Activated naive CD8-positive, alpha-beta T cell treated with anti-CD3 and anti-CD28 coated beads, Interleukin-2, amount 50 U/mL, for 24 hours (primary cell): ENCODE measurements at regions not wholly inside any gene's neighbourhood (a gene's known extent, or its start where the extent isn't known, plus 50 kb on each side); places are given as distances from the start of the nearest gene placed in this dataset.

ENCODE experiments used
- ATAC-seq: fragments of 150-1000 bp; cut with Tn5 transposase; one replicate; pipeline ENCODE4 v1.10.0; 2021
- DNase-seq: peaks from one replicate; pipeline ENCODE4 v3.0.0; 2021
- H3K27ac Mint-ChIP-seq: one replicate; pipeline ENCODE4 v1.8.0; 2021; ENCODE audit warnings: mild to moderate bottlenecking, mixed read lengths
- H3K27me3 Mint-ChIP-seq: one replicate; pipeline ENCODE4 v1.8.0; 2021; ENCODE audit warnings: mixed read lengths
- H3K36me3 Mint-ChIP-seq: one replicate; pipeline ENCODE4 v1.8.0; 2021; ENCODE audit warnings: low read depth, mixed read lengths
- H3K4me1 Mint-ChIP-seq: one replicate; pipeline ENCODE4 v1.8.0; 2021; ENCODE audit warnings: mixed read lengths
- H3K4me3 Mint-ChIP-seq: one replicate; pipeline ENCODE4 v1.8.0; 2021; ENCODE audit warnings: mild to moderate bottlenecking, moderate library complexity, mixed read lengths
- H3K9me3 Mint-ChIP-seq: one replicate; pipeline ENCODE4 v1.8.0; 2021; ENCODE audit warnings: mixed read lengths

GRCh38 chr3:127099982-127100381 is 92.9 kb upstream of the PRR23E start:
- Mint-ChIP-seq H3K4me3 (no peak overlapping the region), H3K27me3 (no peaks in the 10 kb centered on the region), H3K9me3 (no peaks in the 10 kb centered on the region), H3K4me1 (no peaks in the 10 kb centered on the region), H3K27ac (no peak overlapping the region), H3K36me3 (no peaks in the 10 kb centered on the region)
- DNase-seq (no peak), ATAC-seq (no peak)

DNA sequence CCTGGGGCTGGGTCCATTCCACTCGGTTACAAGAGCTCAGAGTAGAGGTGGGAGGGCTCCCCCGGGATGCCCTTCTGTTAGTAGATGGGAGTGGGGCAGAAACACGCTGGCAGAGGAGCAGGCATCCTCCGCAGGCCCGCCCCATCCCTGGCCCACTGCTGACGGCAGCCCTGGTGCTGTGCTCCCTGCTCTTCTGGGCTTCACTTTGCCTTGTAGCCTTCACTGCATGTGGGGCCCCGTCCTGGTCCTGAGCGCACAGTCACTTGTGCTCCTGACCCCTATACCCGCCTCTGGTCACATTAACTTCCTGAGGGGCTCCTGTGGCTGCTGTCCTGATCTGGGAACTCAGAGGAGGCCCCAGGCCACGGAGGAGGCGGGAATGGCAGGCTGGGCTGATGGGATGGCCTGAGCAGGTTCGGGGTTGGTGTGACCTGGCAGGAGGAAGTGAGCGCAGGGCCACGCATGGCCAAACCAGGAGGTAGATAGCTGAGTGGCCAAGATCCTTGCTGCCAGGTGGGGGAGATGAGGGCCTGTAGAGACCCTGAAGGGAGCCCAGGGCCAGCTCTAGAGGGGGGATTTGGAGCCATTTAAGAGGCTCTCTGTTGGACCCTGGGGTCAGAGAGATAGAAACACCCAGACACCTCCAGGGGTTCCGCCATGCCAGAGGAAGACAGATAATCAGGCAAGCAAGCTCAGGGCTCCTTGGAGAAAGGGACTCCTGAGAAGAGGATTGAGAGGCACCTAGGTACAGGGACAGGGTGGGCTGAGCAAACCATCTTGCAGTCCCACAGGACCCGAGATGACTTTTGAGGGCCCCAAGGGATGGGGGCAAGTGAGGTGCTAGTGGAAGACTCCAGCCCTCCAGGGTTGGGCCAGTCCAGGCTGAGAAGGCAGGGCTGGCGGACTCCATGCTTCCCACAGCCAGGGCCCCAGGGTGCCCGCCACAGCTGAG is 92.2 kb upstream of the PRR23E start:
- no peak overlapping the region for H3K4me3 Mint-ChIP-seq
- DNase-seq (no peak), ATAC-seq (no peak)
- H3K27me3 Mint-ChIP-seq = no peaks in the 10 kb centered on the region
- H3K9me3 Mint-ChIP-seq = no peaks in the 10 kb centered on the region
- H3K4me1 Mint-ChIP-seq = no peaks in the 10 kb centered on the region
- no peaks in the 10 kb centered on the region for H3K36me3 Mint-ChIP-seq
- no peak overlapping the region for H3K27ac Mint-ChIP-seq

- H3K4me1 Mint-ChIP-seq = no peaks in the 10 kb centered on the region
- no peak for DNase-seq
- no peak for ATAC-seq
- no peak overlapping the region for H3K27ac Mint-ChIP-seq
- H3K9me3 Mint-ChIP-seq = no peaks in the 10 kb centered on the region
- H3K36me3 Mint-ChIP-seq = no peaks in the 10 kb centered on the region
- no peak overlapping the region for H3K4me3 Mint-ChIP-seq
- no peaks in the 10 kb centered on the region for H3K27me3 Mint-ChIP-seq
Observed at GRCh38 chr3:127101411-127102187, 91.3 kb upstream of the PRR23E start.

DNA sequence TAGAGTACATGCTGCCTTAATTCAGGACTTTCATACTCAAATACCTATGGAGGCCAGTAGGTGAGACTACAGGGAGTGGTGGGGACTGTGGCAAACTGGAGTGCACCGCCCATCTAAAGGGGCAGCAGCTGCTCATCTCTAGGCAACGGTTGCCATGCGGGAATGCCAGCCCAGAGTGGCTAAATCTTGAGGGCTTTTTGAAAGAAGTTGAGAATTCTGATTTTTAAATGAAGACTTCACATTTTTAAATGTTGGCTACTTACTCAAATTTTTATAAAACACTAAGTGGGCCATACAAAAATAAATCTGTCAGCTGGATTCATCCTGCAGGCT is 90.8 kb upstream of the PRR23E start:
- no peak overlapping the region for H3K27ac Mint-ChIP-seq
- H3K4me3 Mint-ChIP-seq = no peak overlapping the region
- ATAC-seq = no peak
- no peaks in the 10 kb centered on the region for H3K27me3 Mint-ChIP-seq
- no peaks in the 10 kb centered on the region for H3K9me3 Mint-ChIP-seq
- DNase-seq = no peak
- no peaks in the 10 kb centered on the region for H3K36me3 Mint-ChIP-seq
- no peaks in the 10 kb centered on the region for H3K4me1 Mint-ChIP-seq

GRCh38 chr3:127102587-127102986 is 90.3 kb upstream of the PRR23E start:
- H3K27ac Mint-ChIP-seq = no peak overlapping the region
- no peaks in the 10 kb centered on the region for H3K36me3 Mint-ChIP-seq
- no peak overlapping the region for H3K4me3 Mint-ChIP-seq
- DNase-seq (no peak), ATAC-seq (no peak)
- H3K9me3 Mint-ChIP-seq = no peaks in the 10 kb centered on the region
- H3K27me3 Mint-ChIP-seq = no peaks in the 10 kb centered on the region
- no peaks in the 10 kb centered on the region for H3K4me1 Mint-ChIP-seq

DNA sequence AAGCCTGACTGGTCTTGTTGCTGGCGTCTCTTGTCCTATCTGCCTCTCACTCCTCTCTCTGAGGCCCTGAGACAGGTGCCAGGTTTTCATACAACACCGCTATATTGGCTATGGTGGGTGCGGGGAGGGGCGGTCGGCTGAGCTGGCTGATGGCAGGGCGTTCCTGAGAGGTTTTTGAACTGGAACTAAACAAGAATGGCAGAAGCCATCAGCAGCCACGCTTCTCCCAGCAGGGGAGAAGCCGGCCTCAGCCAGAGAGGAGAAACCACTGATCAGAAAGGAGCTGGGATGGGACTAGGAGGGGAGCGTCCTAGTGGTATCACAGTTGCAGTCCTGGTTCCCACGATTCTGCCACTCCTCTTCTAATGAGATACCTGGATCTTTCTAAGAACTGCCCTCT is 89.9 kb upstream of the PRR23E start:
- no peaks in the 10 kb centered on the region for H3K27me3 Mint-ChIP-seq
- no peak for DNase-seq
- ATAC-seq = no peak
- no peaks in the 10 kb centered on the region for H3K36me3 Mint-ChIP-seq
- H3K27ac Mint-ChIP-seq = no peak overlapping the region
- H3K4me3 Mint-ChIP-seq = no peak overlapping the region
- no peaks in the 10 kb centered on the region for H3K4me1 Mint-ChIP-seq
- no peaks in the 10 kb centered on the region for H3K9me3 Mint-ChIP-seq

DNA sequence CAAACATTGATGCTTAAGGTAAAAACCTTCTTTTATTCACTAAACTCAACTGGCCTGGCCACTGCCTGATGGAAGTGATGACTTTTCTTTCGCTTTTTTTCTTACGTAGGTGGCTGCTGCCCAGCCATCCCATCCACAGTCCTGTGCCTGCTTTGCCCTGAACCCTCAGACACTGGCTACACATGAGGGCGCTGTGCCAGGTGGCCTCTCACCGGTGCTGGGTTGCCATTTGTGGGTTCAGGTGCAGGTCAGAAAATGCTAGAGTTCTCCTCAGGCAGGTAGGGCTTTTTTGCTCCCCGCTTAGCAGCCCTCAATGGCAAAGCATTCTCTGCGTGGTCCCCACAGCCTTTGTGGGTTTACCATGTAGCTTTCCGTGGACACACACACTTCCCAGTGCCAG is 88.3 kb upstream of the PRR23E start:
- no peaks in the 10 kb centered on the region for H3K36me3 Mint-ChIP-seq
- no peaks in the 10 kb centered on the region for H3K9me3 Mint-ChIP-seq
- no peaks in the 10 kb centered on the region for H3K27me3 Mint-ChIP-seq
- no peak overlapping the region for H3K4me3 Mint-ChIP-seq
- DNase-seq = no peak
- no peak overlapping the region for H3K27ac Mint-ChIP-seq
- ATAC-seq = no peak
- H3K4me1 Mint-ChIP-seq = no peaks in the 10 kb centered on the region

- Mint-ChIP-seq H3K36me3 (no peaks in the 10 kb centered on the region), H3K4me1 (no peaks in the 10 kb centered on the region), H3K4me3 (no peak overlapping the region), H3K27me3 (no peaks in the 10 kb centered on the region), H3K9me3 (no peaks in the 10 kb centered on the region), H3K27ac (no peak overlapping the region)
- DNase-seq (no peak), ATAC-seq (no peak)
Observed at GRCh38 chr3:127105587-127105986, 87.3 kb upstream of the PRR23E start.

DNA sequence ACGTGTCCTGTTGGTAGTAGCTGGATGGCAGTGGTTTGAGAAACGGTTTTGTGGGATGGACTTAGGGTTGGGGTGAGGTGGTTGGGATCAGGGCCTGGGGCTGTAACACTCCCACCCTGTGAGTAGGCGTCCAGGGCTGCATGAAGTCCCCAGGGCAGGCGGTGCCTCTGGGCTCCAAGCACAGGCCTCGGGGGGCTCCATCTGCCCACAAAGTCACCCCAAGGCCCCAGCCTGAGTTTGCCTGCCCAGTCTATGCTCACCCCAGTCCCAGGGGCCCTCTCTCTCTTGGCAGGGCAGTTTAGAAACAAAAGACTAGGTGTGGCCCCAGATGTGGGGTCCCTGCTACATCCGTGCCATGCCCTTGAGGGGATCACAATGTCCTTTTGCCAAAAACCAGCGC is 86.9 kb upstream of the PRR23E start:
- Mint-ChIP-seq H3K4me3 (no peak overlapping the region), H3K27ac (no peak overlapping the region), H3K27me3 (no peaks in the 10 kb centered on the region), H3K36me3 (no peaks in the 10 kb centered on the region), H3K9me3 (peaks cover 3% of the 10 kb centered on the region), H3K4me1 (no peaks in the 10 kb centered on the region)
- ATAC-seq (no peak), DNase-seq (no peak)

GRCh38 chr3:127106456-127106855 is 86.5 kb upstream of the PRR23E start:
- H3K27ac Mint-ChIP-seq = no peak overlapping the region

DNA sequence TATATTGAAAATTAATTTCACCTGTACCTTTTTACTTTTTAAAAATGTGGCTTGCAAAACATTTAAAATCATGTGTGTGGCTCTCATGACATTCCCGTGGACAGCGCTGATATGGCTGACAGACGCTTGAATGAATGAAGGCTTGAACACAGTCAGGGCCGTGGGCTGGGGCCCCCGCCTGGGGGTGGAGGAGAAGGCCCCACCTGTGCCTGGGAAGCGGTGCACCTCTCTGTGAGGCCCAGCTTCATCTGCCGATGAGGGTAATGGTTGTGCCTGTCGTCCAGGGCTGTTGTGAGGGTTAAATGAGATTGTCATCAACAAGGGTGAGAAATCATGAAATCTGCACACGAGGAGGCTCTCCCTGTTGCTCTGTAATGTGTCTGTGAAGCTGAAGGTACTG is 85.9 kb upstream of the PRR23E start:
- peaks cover 8% of the 10 kb centered on the region for H3K9me3 Mint-ChIP-seq
- DNase-seq (no peak), ATAC-seq (no peak)
- H3K27ac Mint-ChIP-seq = no peak overlapping the region
- no peaks in the 10 kb centered on the region for H3K4me1 Mint-ChIP-seq
- no peaks in the 10 kb centered on the region for H3K36me3 Mint-ChIP-seq
- no peak overlapping the region for H3K4me3 Mint-ChIP-seq
- H3K27me3 Mint-ChIP-seq = no peaks in the 10 kb centered on the region

More at GRCh38 chr3:127106456-127106855, 86.5 kb upstream of the PRR23E start:
- no peaks in the 10 kb centered on the region for H3K36me3 Mint-ChIP-seq
- no peaks in the 10 kb centered on the region for H3K27me3 Mint-ChIP-seq
- ATAC-seq = no peak
- no peak overlapping the region for H3K4me3 Mint-ChIP-seq
- no peak for DNase-seq
- peaks cover 7% of the 10 kb centered on the region for H3K9me3 Mint-ChIP-seq
- H3K4me1 Mint-ChIP-seq = no peaks in the 10 kb centered on the region

GRCh38 chr3:127107491-127108375 is 85.2 kb upstream of the PRR23E start:
- no peaks in the 10 kb centered on the region for H3K4me1 Mint-ChIP-seq
- H3K27ac Mint-ChIP-seq = no peak overlapping the region
- H3K27me3 Mint-ChIP-seq = no peaks in the 10 kb centered on the region
- peaks cover 13% of the 10 kb centered on the region for H3K9me3 Mint-ChIP-seq
- no peak for ATAC-seq
- no peak for DNase-seq
- no peaks in the 10 kb centered on the region for H3K36me3 Mint-ChIP-seq
- no peak overlapping the region for H3K4me3 Mint-ChIP-seq

GRCh38 chr3:127108796-127109195 is 84.1 kb upstream of the PRR23E start:
- Mint-ChIP-seq H3K36me3 (no peaks in the 10 kb centered on the region), H3K9me3 (peaks cover 18% of the 10 kb centered on the region), H3K4me3 (no peak overlapping the region), H3K27me3 (no peaks in the 10 kb centered on the region), H3K4me1 (no peaks in the 10 kb centered on the region), H3K27ac (no peak overlapping the region)
- ATAC-seq (no peak), DNase-seq (no peak)

DNA sequence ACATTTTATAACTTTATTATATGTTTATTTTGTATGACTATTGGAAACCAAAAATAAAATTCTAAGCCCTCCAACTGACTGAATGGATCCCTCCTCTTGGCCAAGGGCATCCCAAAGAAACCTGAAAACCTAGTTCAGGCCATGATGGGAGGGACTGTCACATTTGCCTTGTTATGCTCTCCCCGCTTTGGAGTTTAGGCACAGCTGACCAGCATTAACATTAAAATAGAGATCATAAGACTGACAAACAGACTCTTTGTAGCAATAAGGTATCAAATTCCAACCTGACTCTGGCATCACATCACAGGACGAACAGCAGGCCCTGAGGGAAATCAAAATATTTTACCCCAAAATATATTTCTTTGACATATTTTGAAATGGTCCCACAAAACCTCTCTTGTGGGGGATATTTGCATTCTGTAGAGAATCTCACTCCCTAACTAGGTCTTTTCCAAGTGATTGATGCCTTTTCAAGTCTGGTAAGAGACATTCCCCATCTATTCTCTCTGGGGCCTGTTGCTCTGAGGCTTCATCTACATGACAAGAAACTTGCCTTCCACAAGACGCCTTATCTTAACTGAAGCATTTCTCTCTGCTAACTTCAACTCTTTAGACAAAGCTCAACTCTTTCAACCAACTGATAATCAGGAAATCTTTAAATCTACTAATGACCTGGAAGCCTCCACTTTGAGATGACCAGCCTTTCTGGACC is 81.8 kb upstream of the PRR23E start:
- no peaks in the 10 kb centered on the region for H3K36me3 Mint-ChIP-seq
- ATAC-seq (no peak), DNase-seq (no peak)
- H3K4me3 Mint-ChIP-seq = no peak overlapping the region
- no peaks in the 10 kb centered on the region for H3K4me1 Mint-ChIP-seq
- no peak overlapping the region for H3K27ac Mint-ChIP-seq
- no peaks in the 10 kb centered on the region for H3K27me3 Mint-ChIP-seq
- peaks cover 18% of the 10 kb centered on the region for H3K9me3 Mint-ChIP-seq
